Thyroid gland (tissue), 4 donors: ENCODE measurements at regions not wholly inside any gene's neighbourhood (a gene's known extent, or its start where the extent isn't known, plus 50 kb on each side); places are given as distances from the start of the nearest gene placed in this dataset.

ENCODE experiments used
- POLR2A ChIP-seq, 2 donors: fragments of 450-650 bp; IDR thresholded peaks; one replicate each; pipeline ENCODE4 v1.6.1; 2017; ENCODE audit warnings: antibody characterized with exemption in 2 of 2, mild to moderate bottlenecking in 2 of 2, moderate library complexity in 1 of 2
- TF ChIP-seq, protein P1 (sequence below), 6 experiments: fragments of 200-600 bp in 3 of 6; fragments of 450-650 bp in 3 of 6; sonication (generic) in 3 of 6; IDR thresholded peaks; one replicate each; pipeline ENCODE4 v1.5.1; 2016 to 2019; ENCODE audit warnings: antibody characterized with exemption in 6 of 6, mild to moderate bottlenecking in 2 of 6, inconsistent platforms in 1 of 6, moderate library complexity in 1 of 6

DNA sequence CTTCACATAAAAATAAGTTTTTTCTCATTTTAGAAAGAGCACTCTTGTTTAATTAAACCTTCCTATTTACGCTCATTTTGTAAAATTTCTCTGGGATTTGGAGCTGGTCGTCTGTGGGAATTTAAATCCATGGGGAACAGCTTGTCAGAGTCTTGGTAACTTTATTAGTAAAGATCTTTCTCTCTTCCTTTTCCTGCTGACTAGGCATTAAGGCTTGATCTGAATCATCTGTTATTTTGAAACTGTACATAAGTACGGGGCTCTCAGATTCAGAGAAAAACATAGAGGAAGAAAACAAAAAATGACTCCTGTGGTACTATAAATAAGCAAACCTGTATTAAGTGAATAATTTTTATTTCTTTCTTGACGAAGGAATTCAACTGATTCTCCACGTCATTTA lies 150.2 kb downstream of the ST6GAL2 start:
- no peak for TF ChIP-seq POLR2A (IDR thresholded peaks at IDR 0.05)
- TF ChIP-seq, protein P1, sequence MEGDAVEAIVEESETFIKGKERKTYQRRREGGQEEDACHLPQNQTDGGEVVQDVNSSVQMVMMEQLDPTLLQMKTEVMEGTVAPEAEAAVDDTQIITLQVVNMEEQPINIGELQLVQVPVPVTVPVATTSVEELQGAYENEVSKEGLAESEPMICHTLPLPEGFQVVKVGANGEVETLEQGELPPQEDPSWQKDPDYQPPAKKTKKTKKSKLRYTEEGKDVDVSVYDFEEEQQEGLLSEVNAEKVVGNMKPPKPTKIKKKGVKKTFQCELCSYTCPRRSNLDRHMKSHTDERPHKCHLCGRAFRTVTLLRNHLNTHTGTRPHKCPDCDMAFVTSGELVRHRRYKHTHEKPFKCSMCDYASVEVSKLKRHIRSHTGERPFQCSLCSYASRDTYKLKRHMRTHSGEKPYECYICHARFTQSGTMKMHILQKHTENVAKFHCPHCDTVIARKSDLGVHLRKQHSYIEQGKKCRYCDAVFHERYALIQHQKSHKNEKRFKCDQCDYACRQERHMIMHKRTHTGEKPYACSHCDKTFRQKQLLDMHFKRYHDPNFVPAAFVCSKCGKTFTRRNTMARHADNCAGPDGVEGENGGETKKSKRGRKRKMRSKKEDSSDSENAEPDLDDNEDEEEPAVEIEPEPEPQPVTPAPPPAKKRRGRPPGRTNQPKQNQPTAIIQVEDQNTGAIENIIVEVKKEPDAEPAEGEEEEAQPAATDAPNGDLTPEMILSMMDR (IDR thresholded peaks at IDR 0.05): no peak
